GM12872 (cell line): ENCODE measurements at regions not wholly inside any gene's neighbourhood (a gene's known extent, or its start where the extent isn't known, plus 50 kb on each side); places are given as distances from the start of the nearest gene placed in this dataset.

ENCODE experiments used
- TF ChIP-seq, protein P1 (sequence below): IDR thresholded peaks from 3 replicates; pipeline ENCODE4 v1.5.1; 2011; ENCODE audit warnings: low read depth, mild to moderate bottlenecking, low read length, moderate library complexity; ENCODE audit not compliant: insufficient read depth

DNA sequence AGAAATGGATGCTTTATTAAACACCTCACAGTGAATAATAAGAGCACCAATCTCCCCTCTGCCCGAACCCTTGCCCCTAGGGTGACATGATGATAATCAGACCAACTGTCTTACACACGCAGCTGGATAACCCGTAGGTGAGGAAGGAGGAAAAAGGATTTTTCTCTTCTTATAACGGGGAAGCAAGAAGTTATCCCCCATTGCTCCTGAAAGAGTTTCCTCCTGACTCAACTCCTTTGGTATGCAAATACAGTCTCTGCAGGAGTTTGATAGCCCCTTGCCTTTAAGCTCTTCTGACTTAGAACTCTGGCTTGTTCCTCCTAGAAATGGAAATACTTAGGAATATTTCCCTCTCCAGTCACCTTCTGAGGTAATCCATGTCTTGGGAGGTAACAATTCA, 455.8 kb downstream of the TMEM135 start:
- TF ChIP-seq, protein P1, sequence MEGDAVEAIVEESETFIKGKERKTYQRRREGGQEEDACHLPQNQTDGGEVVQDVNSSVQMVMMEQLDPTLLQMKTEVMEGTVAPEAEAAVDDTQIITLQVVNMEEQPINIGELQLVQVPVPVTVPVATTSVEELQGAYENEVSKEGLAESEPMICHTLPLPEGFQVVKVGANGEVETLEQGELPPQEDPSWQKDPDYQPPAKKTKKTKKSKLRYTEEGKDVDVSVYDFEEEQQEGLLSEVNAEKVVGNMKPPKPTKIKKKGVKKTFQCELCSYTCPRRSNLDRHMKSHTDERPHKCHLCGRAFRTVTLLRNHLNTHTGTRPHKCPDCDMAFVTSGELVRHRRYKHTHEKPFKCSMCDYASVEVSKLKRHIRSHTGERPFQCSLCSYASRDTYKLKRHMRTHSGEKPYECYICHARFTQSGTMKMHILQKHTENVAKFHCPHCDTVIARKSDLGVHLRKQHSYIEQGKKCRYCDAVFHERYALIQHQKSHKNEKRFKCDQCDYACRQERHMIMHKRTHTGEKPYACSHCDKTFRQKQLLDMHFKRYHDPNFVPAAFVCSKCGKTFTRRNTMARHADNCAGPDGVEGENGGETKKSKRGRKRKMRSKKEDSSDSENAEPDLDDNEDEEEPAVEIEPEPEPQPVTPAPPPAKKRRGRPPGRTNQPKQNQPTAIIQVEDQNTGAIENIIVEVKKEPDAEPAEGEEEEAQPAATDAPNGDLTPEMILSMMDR: no peak

DNA sequence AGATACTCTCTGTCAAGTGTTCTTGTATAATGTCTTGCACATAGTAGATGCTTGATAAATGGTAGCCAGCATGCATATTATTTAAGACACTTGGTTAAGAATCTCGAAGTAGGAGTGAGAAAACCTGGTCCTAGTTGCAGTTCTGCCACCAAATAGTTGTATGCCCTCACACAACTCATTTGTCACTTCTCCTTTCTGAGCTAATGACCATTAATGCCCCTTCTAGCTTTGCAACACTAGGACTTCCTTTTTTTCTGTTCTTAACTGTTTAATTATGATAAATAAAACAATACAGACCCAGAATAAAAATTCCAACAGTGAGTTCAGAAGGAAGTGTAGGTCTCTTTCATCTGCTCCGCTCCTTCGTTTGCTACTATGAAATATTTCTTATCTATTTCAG, 453.6 kb downstream of the TMEM135 start:
- TF ChIP-seq, protein P1: no peak

- TF ChIP-seq, protein P1: no peak
Measured at GRCh38 chr11:87490671-87491070, 452.9 kb downstream of the TMEM135 start.

- TF ChIP-seq, protein P1: no peak
Measured at GRCh38 chr11:87484566-87484965, 446.8 kb downstream of the TMEM135 start.

DNA sequence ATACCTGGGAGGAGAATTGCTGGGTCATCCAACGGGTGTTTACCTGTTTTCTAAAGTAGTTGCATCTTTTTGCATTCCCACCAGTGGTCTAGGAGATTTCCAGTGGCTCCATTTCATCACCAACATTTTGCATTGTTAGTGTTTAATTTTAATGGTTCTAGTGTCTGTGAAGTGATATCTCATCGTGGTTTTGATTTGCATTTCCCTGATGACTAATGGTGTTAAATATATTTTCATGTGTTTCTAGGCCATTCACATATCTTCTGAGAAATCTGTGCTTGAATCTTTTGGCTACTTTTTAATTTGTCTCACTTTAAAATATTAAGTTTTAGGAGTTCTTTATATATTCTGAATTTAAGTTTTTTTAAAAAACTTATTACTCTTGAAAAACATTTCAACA, 439.6 kb downstream of the TMEM135 start:
- TF ChIP-seq, protein P1: no peak

- TF ChIP-seq, protein P1: no peak
Measured at GRCh38 chr11:87473174-87473573, 435.4 kb downstream of the TMEM135 start.

GRCh38 chr11:87466223-87466622, 428.5 kb downstream of the TMEM135 start:
- TF ChIP-seq, protein P1: no peak

- TF ChIP-seq, protein P1: no peak
Measured at GRCh38 chr11:87465716-87466115, 428.0 kb downstream of the TMEM135 start.
